Activated naive CD4-positive, alpha-beta T cell treated with anti-CD3 and anti-CD28 coated beads, Interleukin-2, amount 50 U/mL, for 72 hours (primary cell): ENCODE measurements at regions not wholly inside any gene's neighbourhood (a gene's known extent, or its start where the extent isn't known, plus 50 kb on each side); places are given as distances from the start of the nearest gene placed in this dataset.

Source experiments
- ATAC-seq, 2 donors: fragments of 150-1000 bp; cut with Tn5 transposase; 2 replicates each; pipeline ENCODE4 v1.10.0; 2021; ENCODE audit warnings: mild to moderate bottlenecking in 2 of 2, moderate library complexity in 2 of 2
- DNase-seq, 2 donors: peaks; one replicate each; pipeline ENCODE4 v3.0.0; 2021 to 2022; ENCODE audit warnings: low spot score in 2 of 2
- H3K27ac Mint-ChIP-seq, 2 donors: one replicate each; pipeline ENCODE4 v1.8.0; 2022; ENCODE audit warnings: mild to moderate bottlenecking in 2 of 2, mixed read lengths in 2 of 2
- H3K36me3 Mint-ChIP-seq, 2 donors: one replicate each; pipeline ENCODE4 v1.8.0; 2022; ENCODE audit warnings: mixed read lengths in 2 of 2
- H3K9me3 Mint-ChIP-seq, 2 donors: one replicate each; pipeline ENCODE4 v1.8.0; 2022; ENCODE audit warnings: mixed read lengths in 2 of 2

- Mint-ChIP-seq H3K9me3 (peaks cover 0 to 3% of the 10 kb centered on the region in 2 donors), H3K27ac (no peak overlapping the region), H3K36me3 (no peaks in the 10 kb centered on the region)
- no peak for ATAC-seq
- DNase-seq = no peak
Observed at GRCh38 chr4:96301715-96302114, 461.8 kb downstream of the PDHA2 start.

GRCh38 chr4:96305030-96305429, 465.1 kb downstream of the PDHA2 start:
- Mint-ChIP-seq H3K27ac (no peak overlapping the region), H3K36me3 (peaks cover 6 to 8% of the 10 kb centered on the region in 2 donors), H3K9me3 (peaks cover 17% of the 10 kb centered on the region in 2 donors)
- DNase-seq = no peak
- ATAC-seq = no peak

GRCh38 chr4:96312046-96312685, 472.3 kb downstream of the PDHA2 start:
- DNase-seq (no peak), ATAC-seq (no peak)
- peaks cover 12 to 17% of the 10 kb centered on the region in 2 donors for H3K9me3 Mint-ChIP-seq
- H3K36me3 Mint-ChIP-seq = peaks cover 6 to 8% of the 10 kb centered on the region in 2 donors
- H3K27ac Mint-ChIP-seq = no peak overlapping the region

GRCh38 chr4:96315815-96316214, 475.9 kb downstream of the PDHA2 start:
- Mint-ChIP-seq H3K36me3 (no peaks in the 10 kb centered on the region), H3K9me3 (no peaks in the 10 kb centered on the region), H3K27ac (no peak overlapping the region)
- DNase-seq = no peak
- ATAC-seq = no peak

GRCh38 chr4:96316776-96317175, 476.9 kb downstream of the PDHA2 start:
- H3K9me3 Mint-ChIP-seq = no peaks in the 10 kb centered on the region
- ATAC-seq (no peak), DNase-seq (no peak)
- H3K27ac Mint-ChIP-seq = no peak overlapping the region
- no peaks in the 10 kb centered on the region for H3K36me3 Mint-ChIP-seq

GRCh38 chr4:96317891-96318290, 478.0 kb downstream of the PDHA2 start:
- no peak for ATAC-seq
- H3K36me3 Mint-ChIP-seq = no peaks in the 10 kb centered on the region
- no peak overlapping the region for H3K27ac Mint-ChIP-seq
- DNase-seq = no peak
- no peaks in the 10 kb centered on the region for H3K9me3 Mint-ChIP-seq

GRCh38 chr4:96326846-96327245, 487.0 kb downstream of the PDHA2 start:
- no peak for ATAC-seq
- no peak overlapping the region for H3K27ac Mint-ChIP-seq
- no peaks in the 10 kb centered on the region for H3K36me3 Mint-ChIP-seq
- H3K9me3 Mint-ChIP-seq = peaks cover 15 to 19% of the 10 kb centered on the region in 2 donors
- DNase-seq = no peak

- H3K9me3 Mint-ChIP-seq = peaks cover 0 to 3% of the 10 kb centered on the region in 2 donors
- no peak overlapping the region for H3K27ac Mint-ChIP-seq
- no peak for DNase-seq
- no peaks in the 10 kb centered on the region for H3K36me3 Mint-ChIP-seq
- no peak for ATAC-seq
Observed at GRCh38 chr4:96342196-96342595, 502.3 kb downstream of the PDHA2 start.

GRCh38 chr4:96342790-96343455, 503.0 kb downstream of the PDHA2 start:
- ATAC-seq (no peak), DNase-seq (no peak)
- Mint-ChIP-seq H3K9me3 (peaks cover 0 to 3% of the 10 kb centered on the region in 2 donors), H3K27ac (no peak overlapping the region), H3K36me3 (no peaks in the 10 kb centered on the region)

- no peak for ATAC-seq
- no peak for DNase-seq
Observed at GRCh38 chr4:96343836-96344235, 503.9 kb downstream of the PDHA2 start.

GRCh38 chr4:96347582-96347981, 507.7 kb downstream of the PDHA2 start:
- Mint-ChIP-seq H3K36me3 (no peaks in the 10 kb centered on the region), H3K9me3 (peaks cover 0 to 3% of the 10 kb centered on the region in 2 donors), H3K27ac (no peak overlapping the region)
- ATAC-seq (no peak), DNase-seq (no peak)

More at GRCh38 chr4:96343836-96344235, 503.9 kb downstream of the PDHA2 start:
- Mint-ChIP-seq H3K27ac (no peak overlapping the region), H3K9me3 (peaks cover 0 to 2% of the 10 kb centered on the region in 2 donors), H3K36me3 (no peaks in the 10 kb centered on the region)

GRCh38 chr4:96352051-96352517, 512.2 kb downstream of the PDHA2 start:
- Mint-ChIP-seq H3K27ac (no peak overlapping the region), H3K36me3 (no peaks in the 10 kb centered on the region), H3K9me3 (peaks cover 0 to 3% of the 10 kb centered on the region in 2 donors)
- ATAC-seq (no peak), DNase-seq (no peak)

- Mint-ChIP-seq H3K9me3 (peaks cover 0 to 3% of the 10 kb centered on the region in 2 donors), H3K36me3 (no peaks in the 10 kb centered on the region), H3K27ac (no peak overlapping the region)
- DNase-seq (no peak), ATAC-seq (no peak)
Observed at GRCh38 chr4:96354036-96354712, 514.3 kb downstream of the PDHA2 start.

GRCh38 chr4:96355414-96355813, 515.5 kb downstream of the PDHA2 start:
- ATAC-seq (no peak), DNase-seq (no peak)

GRCh38 chr4:96356591-96357370, 516.9 kb downstream of the PDHA2 start:
- no peak for DNase-seq
- no peak for ATAC-seq
- Mint-ChIP-seq H3K36me3 (no peaks in the 10 kb centered on the region), H3K9me3 (no peaks in the 10 kb centered on the region), H3K27ac (no peak overlapping the region)

More at GRCh38 chr4:96355414-96355813, 515.5 kb downstream of the PDHA2 start:
- Mint-ChIP-seq H3K9me3 (peaks cover 0 to 3% of the 10 kb centered on the region in 2 donors), H3K27ac (no peak overlapping the region), H3K36me3 (no peaks in the 10 kb centered on the region)

- no peak for ATAC-seq
- DNase-seq = no peak
- H3K27ac Mint-ChIP-seq = no peak overlapping the region
Observed at GRCh38 chr4:96366632-96367031, 526.7 kb downstream of the PDHA2 start.

GRCh38 chr4:96375367-96375766, 535.5 kb downstream of the PDHA2 start:
- H3K36me3 Mint-ChIP-seq = no peaks in the 10 kb centered on the region
- DNase-seq = no peak
- H3K27ac Mint-ChIP-seq = no peak overlapping the region
- no peak for ATAC-seq
- H3K9me3 Mint-ChIP-seq = peaks cover 3 to 9% of the 10 kb centered on the region in 2 donors

More at GRCh38 chr4:96366632-96367031, 526.7 kb downstream of the PDHA2 start:
- Mint-ChIP-seq H3K9me3 (peaks cover 5 to 9% of the 10 kb centered on the region in 2 donors), H3K36me3 (no peaks in the 10 kb centered on the region)
